Colonic mucosa (tissue), 4 donors: ENCODE measurements at regions not wholly inside any gene's neighbourhood (a gene's known extent, or its start where the extent isn't known, plus 50 kb on each side); places are given as distances from the start of the nearest gene placed in this dataset.
"Not testable (repeated sequence)": the region's sequence is repeated elsewhere in the genome, so short reads cannot be mapped to it uniquely, and the experiment has no call there.

Source experiments
- DNase-seq: peaks from one replicate; pipeline ENCODE4 v3.0.0-alpha.2; 2020
- H3K27ac ChIP-seq: fragments of 200-600 bp; one replicate; pipeline ENCODE4 v1.8.0; 2021
- H3K27me3 ChIP-seq: fragments of 200-600 bp; one replicate; pipeline ENCODE4 v1.8.0; 2021
- H3K36me3 ChIP-seq: fragments of 200-600 bp; one replicate; pipeline ENCODE4 v1.8.0; 2021
- H3K4me1 ChIP-seq: fragments of 200-600 bp; one replicate; pipeline ENCODE4 v1.8.0; 2021; ENCODE audit warnings: mild to moderate bottlenecking
- H3K4me3 ChIP-seq: fragments of 200-600 bp; one replicate; pipeline ENCODE4 v1.8.0; 2021
- H3K9ac ChIP-seq, 2 donors: one replicate each; pipeline ENCODE4 v1.7.0; 2013; ENCODE audit warnings: control low read depth in 2 of 2, low read depth in 2 of 2, low read length in 2 of 2
- H3K9me3 ChIP-seq: fragments of 200-600 bp; one replicate; pipeline ENCODE4 v1.8.0; 2021
- CTCF ChIP-seq: fragments of 200-600 bp; IDR thresholded peaks from one replicate; pipeline ENCODE4 v1.8.0; 2022; ENCODE audit warnings: antibody characterized with exemption, mild to moderate bottlenecking
- intact Hi-C: fragments of 100-400 bp; cut with DNase I; formaldehyde crosslinking; loops from one replicate; pipeline ENCODE4 v1.14.1; 2022
- donor health status: healthy.
- donor health status: DM: no; HTN: no; CAD: no.
- donor health status: DM: no; HTN: no; CAD: no.

- Histone ChIP-seq H3K9me3 (no peaks in the 10 kb centered on the region), H3K4me3 (no peak overlapping the region), H3K27ac (no peak overlapping the region), H3K4me1 (no peaks in the 10 kb centered on the region), H3K9ac (no peak overlapping the region), H3K27me3 (no peaks in the 10 kb centered on the region), H3K36me3 (no peaks in the 10 kb centered on the region)
- no peak for DNase-seq
- intact Hi-C loops, result no loop called here
- TF ChIP-seq CTCF, result no peak
Measured at GRCh38 chr11:45392154-45392553, 106.0 kb upstream of the SYT13 start.

GRCh38 chr11:45391168-45391850 lies 105.2 kb upstream of the SYT13 start:
- H3K27ac ChIP-seq, result no peak overlapping the region
- no peak overlapping the region for H3K9ac ChIP-seq

GRCh38 chr11:45390407-45390806 lies 104.3 kb upstream of the SYT13 start:
- Histone ChIP-seq H3K27me3 (no peaks in the 10 kb centered on the region), H3K4me3 (no peak overlapping the region), H3K4me1 (no peaks in the 10 kb centered on the region), H3K27ac (no peak overlapping the region), H3K9me3 (no peaks in the 10 kb centered on the region), H3K9ac (no peak overlapping the region), H3K36me3 (no peaks in the 10 kb centered on the region)
- no peak for TF ChIP-seq CTCF
- intact Hi-C loops, result no loop called here
- no peak for DNase-seq

More at GRCh38 chr11:45391168-45391850, 105.2 kb upstream of the SYT13 start:
- no peak for DNase-seq
- no peak for TF ChIP-seq CTCF
- Histone ChIP-seq H3K4me1 (no peaks in the 10 kb centered on the region), H3K27me3 (no peaks in the 10 kb centered on the region), H3K9me3 (no peaks in the 10 kb centered on the region), H3K4me3 (no peak overlapping the region), H3K36me3 (no peaks in the 10 kb centered on the region)
- intact Hi-C loops, result no loop called here

- Histone ChIP-seq H3K4me3 (no peak overlapping the region), H3K9me3 (no peaks in the 10 kb centered on the region), H3K9ac (no peak overlapping the region), H3K27me3 (no peaks in the 10 kb centered on the region), H3K27ac (no peak overlapping the region), H3K4me1 (no peaks in the 10 kb centered on the region), H3K36me3 (no peaks in the 10 kb centered on the region)
- intact Hi-C loops, result no loop called here
- no peak for TF ChIP-seq CTCF
- no peak for DNase-seq
Measured at GRCh38 chr11:45388472-45388871, 102.3 kb upstream of the SYT13 start.

GRCh38 chr11:45387885-45388284 lies 101.7 kb upstream of the SYT13 start:
- H3K36me3 ChIP-seq, DNase-seq, H3K9ac ChIP-seq, H3K4me3 ChIP-seq, H3K27me3 ChIP-seq, intact Hi-C loops, H3K27ac ChIP-seq, H3K4me1 ChIP-seq, H3K9me3 ChIP-seq: not testable (repeated sequence)

- Histone ChIP-seq H3K9ac (no peak overlapping the region), H3K4me3 (no peak overlapping the region), H3K27me3 (no peaks in the 10 kb centered on the region), H3K27ac (no peak overlapping the region), H3K36me3 (no peaks in the 10 kb centered on the region), H3K4me1 (no peaks in the 10 kb centered on the region), H3K9me3 (no peaks in the 10 kb centered on the region)
- intact Hi-C loops, result no loop called here
- TF ChIP-seq CTCF, result no peak
- DNase-seq, result no peak
Measured at GRCh38 chr11:45386972-45387371, 100.8 kb upstream of the SYT13 start.
